GM20431 (cell line): ENCODE measurements at regions not wholly inside any gene's neighbourhood (a gene's known extent, or its start where the extent isn't known, plus 50 kb on each side); places are given as distances from the start of the nearest gene placed in this dataset.
"Not testable (repeated sequence)": the region's sequence is repeated elsewhere in the genome, so short reads cannot be mapped to it uniquely, and the experiment has no call there.

Experiments
- in situ Hi-C: fragments of 300-500 bp; cut with MseI, MboI; formaldehyde crosslinking; loops from one replicate; pipeline ENCODE4 v1.15.0; 2020; ENCODE audit warnings: low sequenced_read_pairs; ENCODE audit not compliant: unreplicated experiment

DNA sequence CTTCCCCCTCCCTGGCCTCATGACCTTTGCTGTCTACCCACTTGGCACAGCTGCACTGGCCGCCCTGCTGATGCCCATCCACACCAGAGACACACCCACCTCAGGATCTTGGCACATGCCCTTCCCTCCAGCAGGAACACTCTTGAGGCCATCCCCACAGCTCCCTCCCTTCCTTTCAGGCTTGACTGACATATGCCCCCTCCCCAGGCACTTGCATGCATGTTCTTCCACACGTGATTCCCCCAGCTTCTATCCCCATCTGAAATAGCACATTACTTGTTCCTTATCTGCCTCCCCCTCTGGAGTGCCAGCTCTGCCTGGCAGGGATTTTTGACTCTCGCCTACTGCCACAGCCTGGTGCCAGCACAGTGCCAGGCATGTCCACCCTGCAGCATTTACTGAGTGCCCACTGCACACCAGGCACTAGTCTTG, 98.5 kb upstream of the SLC25A33 start:
- in situ Hi-C loops, result no loop called here

DNA sequence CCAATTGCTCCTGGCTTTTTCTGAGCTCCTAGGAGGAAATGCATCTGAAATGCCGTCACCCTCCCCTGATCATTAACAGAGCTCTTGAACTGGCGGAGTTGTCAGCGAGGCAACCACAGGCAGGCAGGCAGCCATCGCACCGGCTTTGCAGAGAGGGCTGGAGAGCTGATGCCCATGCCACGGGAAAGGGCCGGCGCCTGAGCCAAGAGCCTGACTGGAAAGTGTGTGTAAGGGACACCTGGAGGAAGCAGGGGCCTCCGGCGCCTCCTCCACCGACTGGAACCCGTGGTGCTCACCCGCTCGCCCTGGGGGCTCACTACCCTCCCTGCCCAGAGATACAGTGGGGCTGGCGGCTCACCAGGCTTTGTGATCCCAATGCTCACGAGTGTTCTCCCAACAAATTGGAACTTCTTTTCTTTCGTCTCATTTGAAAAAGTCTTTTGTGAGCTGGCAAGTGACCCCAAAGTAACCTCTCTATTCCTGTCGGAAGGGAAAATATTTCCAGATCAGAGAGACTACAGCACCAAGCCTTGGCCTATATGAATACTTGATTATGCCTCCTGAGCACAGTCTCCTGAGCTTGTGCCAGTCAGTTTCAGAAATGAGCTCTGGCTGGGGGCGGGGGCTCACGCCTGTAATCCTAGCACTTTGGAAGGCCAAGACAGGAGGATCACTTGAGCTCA, 97.7 kb upstream of the SLC25A33 start:
- in situ Hi-C loops, result no loop called here

DNA sequence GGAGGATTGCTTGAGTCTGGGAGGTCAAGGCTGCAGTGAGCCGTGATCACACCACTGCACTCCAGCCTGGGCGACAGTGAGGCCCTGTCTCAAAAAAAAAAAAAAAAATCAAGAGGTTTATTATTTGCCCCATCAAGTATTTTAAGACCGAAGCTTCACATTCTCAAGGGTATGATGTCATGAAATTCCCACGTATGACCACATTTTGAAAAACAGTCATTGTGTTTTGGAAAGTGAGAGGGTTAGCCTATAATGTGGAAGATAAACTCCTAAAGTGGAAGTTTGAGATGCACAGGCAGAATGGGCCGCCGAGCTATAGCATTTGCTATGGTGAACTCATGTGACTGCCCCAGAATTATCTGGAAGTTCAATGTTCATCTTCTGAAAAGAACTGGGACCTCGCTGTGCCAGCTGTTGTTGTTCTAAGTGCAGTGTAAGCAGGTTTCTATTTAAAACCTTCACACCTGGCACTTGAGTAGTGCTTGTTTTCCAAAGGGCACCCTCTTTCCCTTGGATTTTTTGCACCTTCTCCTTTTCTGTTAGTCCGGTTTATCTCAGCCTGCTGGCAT, 96.9 kb upstream of the SLC25A33 start:
- in situ Hi-C loops, result no loop called here

DNA sequence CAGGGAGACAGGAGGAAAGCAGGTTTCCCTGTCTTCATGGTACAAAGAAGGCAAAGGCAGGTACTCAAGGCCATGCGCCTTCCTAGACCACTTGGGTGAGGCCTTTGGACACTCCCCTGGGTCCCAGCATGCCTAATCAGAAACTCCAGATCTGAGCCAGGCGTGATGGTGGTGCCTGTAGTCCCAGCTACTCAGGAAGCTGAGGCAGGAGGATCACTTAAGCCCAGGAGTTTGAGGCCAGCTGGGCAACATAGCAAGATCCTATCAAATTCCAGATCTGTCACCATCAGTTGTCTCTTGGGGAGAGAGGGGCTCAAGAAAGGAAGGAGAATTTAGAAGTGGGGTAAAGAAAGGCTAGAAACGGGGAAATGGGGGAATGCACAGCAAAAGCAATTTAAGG, 96.3 kb upstream of the SLC25A33 start:
- in situ Hi-C loops, result no loop called here

DNA sequence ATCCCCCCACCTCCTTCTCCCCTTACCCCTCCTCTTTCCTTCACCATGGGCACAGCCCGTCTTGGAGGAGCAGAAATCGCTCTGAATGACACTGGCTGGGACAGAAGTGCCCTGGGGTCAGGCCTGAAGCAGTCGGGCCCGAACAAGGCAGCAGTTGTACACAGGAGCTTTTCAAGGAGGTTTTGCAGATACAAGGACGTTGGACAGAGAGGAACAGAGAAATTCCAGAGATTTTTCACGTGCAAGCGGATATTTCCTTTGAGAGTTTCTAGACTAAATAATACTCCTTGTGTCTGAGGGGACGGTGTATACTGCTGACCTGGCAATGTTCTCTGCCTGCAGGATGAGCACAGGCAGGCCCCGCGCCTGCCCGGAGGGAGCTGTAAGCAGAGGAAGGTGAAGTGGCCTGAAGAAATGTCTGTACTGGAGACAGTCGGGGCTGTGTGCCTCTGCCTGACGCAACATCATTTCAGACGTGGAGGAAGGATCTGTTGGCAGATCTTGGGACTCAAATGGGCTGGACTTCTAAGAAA, 95.3 kb upstream of the SLC25A33 start:
- in situ Hi-C loops, result no loop called here

DNA sequence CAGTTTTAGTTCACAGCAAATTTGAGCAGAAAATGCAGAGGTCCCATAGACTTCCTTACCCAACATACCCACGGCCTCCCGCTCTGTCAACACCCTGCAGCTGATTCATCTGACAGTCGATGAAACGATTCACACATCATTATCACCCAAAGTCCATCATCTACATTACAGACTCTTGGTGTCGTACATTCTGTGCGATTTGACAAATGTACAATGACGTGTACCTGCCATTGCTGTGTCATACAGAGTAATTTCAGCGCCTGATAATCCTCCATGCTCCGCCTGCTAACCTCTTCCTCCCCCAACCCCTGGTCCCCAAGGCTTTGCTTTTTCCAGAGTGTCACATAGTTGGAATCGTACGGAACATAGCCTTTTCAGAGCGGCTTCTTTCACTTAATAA, 94.7 kb upstream of the SLC25A33 start:
- in situ Hi-C loops, result no loop called here

DNA sequence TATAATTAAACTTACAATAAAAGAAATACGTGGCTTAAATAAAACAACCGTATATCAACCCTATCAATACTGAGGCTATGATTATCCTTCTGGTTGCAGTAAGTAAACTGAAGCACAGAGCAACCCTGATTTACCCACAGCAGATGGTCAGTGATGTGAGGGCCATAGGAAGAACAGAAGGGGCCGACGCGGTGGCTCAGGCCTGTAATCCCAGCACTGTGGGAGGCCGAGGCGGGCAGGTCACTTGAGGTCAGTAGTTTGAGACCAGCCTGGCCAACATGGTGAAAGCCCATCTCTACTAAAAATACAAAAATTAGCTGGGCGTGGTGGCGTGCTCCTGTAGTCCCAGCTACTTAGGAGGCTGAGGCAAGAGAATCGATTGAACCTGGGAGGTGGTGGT, 94.2 kb upstream of the SLC25A33 start:
- in situ Hi-C loops, result not testable (repeated sequence)

DNA sequence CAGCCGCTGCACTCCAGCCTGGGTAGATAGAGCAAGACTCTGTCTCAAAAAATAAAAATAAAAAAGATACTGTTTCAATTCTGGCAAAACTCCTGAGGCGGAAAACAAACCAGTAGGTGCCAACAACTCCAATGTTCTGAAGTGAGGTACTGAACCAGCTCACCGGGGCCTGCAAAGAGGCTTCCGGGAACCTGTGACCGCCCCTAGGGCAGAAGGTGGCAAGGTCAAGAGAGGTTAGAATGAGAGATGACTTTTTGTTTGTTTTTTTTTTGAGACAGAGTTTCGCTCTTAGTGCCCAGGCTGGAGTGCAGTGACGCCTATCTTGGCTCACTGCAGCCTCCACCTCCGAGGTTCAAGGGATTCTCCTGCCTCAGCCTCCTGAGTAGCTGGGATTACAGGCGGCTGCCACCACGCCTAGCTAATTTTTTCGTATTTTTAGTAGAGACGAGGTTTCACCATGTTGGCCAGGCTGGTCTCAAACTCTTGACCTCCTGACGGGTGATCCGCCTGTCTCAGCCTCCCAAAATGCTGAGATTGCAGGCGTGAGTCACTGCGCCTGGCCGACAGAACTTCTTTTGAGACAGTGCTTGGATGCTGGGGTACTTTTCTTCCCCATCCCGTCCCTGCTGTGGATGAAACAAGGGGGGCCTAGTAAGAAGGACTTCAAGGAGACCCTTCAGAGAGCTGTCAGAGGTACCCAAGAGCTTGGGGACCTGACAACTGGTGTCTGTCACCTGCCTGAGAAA, 91.9 kb upstream of the SLC25A33 start:
- in situ Hi-C loops, result no loop called here

DNA sequence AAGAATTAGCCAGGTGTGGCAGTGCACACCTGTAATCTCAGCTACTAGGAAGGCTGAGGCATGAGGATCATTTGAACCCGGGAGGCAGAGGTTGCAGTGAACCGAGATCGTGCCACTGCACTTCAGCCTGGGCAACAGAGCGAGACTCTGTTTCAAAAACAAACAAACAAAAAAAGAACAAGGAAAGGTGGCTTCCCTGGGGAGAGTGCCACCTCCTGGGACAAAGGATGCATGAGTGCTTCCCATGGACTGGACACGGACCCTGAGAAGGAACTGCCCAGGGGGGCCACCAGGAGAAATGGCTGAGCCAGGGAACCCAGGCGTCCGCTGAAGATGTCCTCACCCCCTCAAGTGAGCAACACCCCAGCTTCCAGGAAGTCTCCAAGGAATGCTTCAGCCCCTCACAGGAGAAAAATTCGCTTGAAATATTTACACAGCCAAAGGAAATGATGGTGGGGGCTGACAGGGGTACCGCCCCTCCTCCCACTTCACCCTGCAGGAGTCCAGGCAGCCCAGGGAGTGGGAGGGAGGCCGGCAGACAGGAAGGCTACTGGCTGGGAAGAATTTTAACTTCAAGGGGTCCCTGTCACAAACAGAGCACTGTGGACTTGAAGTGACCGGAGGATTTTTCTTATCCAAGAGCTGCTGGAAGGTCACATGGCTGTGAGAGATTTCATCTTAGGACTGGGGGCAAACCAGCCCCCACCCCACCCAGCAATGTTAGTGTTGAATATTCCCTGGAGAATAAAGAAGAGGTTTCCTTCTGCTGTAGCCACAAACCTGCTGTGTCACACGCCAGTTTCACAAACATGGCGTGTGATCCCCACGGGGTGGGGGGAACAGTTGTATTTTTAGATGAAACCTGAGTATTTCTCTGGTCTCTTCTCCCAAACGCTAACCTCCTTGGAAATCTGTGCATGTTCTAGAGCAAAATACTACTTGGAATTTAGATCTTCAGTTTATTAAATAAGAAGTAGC, 90.8 kb upstream of the SLC25A33 start:
- in situ Hi-C loops, result no loop called here

DNA sequence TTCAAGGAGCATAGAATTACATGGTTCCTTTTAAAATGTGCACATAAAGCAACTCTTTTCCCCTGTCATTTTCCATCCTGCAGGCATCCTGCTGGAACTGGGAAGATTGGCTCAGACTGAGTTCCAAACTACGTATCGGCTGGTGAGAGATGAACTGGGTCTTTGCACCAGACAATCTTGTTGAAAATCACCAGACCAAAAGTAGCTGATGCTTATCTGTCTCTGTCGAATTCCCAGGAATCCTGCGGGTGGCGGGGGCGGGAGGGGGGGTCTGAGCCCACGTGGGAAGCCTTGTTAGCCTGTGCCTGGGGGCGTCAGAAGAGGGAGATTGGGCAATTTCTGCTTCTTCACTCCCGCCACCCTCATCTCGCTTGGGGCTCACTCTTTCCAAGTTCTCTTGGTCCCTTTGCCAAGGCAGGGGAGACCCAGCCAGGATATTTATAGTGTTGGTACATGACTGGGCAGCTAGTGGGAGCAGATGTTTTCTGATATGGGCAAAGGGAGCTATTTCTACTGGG, 90.1 kb upstream of the SLC25A33 start:
- in situ Hi-C loops, result no loop called here

DNA sequence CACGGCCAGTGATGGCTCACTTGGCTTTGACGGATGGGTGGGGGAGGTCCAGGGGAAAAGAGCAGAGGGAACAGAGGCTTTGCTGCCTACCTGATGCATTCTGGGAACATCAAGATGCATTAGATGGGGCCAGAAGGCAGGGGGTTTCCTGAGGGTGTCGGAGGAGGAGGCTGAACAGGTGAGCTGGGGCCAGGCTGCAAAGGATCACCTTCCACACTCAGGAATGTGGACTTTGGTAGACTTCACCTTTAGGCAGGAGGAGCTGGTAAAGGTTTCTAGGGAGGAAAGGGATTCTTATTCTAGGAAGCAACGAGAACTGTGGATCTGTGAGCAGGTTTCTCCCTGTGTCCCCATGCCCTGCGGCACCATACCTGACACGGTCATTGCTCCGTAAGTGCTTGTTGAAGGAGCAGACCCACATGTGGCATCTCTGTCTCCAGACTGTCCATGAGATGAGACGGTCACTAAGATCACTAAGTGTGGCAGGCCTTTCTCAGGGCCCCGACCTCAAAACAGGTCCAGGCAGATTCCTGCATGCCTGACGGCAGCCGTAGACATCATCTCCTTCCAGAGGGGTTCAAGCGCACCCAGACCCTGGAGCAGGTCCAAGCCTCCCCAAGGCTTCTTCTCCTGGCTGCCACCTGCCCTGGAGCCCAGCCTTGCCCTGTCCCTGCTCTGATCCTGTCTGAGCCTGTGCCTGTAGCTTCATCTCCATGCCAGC, 89.1 kb upstream of the SLC25A33 start:
- in situ Hi-C loops, result loop anchor here (10.0 to 25.0 kb wide), 2 partner anchors 155 to 338 kb away; partner anchors contain the start of gene SPSB1

DNA sequence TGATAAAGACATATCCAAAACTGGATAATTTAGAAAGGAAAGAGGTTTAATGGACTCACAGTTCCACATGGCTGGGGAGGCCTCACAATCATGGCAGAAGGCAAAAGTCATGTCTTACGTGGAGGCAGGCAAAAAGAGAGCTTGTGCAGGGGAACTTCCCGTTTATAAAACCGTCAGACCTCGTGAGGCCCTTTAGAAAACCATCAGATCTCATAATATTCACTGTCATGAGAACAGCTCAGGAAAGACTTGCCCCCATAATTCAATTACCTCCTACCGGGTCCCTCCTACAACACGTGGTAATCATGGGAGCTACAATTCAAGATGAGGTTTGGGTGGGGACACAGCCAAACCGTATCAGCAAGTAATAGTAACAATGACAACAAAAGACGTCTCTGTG, 88.2 kb upstream of the SLC25A33 start:
- in situ Hi-C loops, result loop anchor here (10.0 to 25.0 kb wide), 2 partner anchors 156 to 339 kb away; partner anchors contain the start of gene SPSB1

DNA sequence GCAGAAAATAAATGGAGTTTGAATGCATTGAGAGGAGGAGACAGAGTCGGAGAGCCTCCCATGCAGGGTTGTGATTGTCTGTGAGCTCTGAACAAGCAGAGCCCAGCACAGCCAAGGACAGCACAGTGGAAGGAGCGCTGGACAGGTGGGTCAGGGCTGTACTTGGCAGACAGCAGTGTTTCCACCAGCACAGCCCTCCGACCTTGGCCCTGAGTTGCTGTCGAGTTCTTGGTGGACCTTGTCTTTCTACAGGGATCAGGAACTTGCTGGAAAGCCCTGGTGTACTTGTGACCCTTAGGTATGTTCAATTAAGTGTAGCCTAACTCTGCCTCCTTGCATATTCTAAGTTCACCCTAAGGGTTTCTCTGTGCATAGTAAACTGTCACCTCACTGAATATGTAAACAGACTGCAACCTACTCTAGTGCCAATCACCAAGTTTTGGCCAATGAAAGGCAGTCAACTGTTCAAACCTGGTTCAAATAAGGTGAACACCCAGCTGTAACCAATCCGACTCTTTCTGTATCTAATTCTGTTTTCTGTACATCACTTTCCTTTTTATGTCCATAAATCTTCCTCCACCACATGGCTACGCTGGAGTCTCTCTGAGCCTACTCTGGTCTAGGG, 86.6 kb upstream of the SLC25A33 start:
- in situ Hi-C loops, result loop anchor here (10.0 to 25.0 kb wide), 2 partner anchors 158 to 340 kb away; partner anchors contain the start of gene SPSB1

DNA sequence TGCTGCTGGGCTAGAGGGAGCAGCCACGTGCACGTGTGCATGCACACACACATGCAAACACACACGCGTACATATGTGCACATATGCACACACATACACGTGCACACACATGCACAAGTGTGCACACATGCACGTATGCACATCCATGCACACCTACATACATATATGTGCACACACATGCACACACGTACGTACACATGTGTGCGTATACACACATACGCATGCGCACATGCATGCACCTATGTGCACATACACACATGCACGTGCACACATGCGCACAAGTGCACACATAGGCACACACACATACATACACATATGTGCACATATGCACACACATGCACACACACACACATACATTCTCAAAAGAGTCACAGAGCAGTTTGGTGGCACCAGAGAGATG, 85.9 kb upstream of the SLC25A33 start:
- in situ Hi-C loops, result loop anchor here (10.0 to 25.0 kb wide), 2 partner anchors 159 to 341 kb away; partner anchors contain the start of gene SPSB1

DNA sequence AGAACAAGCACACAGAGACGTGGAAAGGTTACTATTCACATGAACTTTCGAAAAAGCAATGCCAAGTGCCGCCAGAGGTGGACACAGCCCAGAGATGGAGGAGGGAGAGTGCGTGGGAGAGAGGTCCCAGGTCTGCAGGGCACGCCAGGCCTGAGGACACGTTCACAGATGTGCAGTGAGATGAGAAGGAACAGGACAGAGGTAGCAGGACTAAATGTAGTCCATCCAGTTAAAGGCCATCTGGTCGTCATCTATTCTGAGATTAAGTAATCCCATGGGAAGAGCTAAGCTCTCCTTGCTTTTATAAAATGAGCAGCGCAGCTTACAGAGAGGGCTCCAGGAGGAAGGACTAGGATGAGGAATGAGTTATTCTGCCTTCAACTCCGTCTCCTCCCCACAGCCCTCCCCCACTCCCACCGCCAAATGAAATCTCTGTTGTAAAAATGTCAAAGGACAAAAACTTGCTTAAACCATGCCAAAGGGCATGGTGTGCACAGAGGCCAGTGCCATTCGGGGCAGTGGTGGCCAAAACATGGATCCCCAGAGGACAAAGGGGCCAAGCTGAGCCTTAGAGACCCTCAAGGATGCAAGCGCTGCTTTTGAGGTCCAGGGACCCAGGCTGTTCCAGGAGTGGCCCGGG, 85.4 kb upstream of the SLC25A33 start:
- in situ Hi-C loops, result loop anchor here (10.0 to 25.0 kb wide), 2 partner anchors 159 to 342 kb away; partner anchors contain the start of gene SPSB1

DNA sequence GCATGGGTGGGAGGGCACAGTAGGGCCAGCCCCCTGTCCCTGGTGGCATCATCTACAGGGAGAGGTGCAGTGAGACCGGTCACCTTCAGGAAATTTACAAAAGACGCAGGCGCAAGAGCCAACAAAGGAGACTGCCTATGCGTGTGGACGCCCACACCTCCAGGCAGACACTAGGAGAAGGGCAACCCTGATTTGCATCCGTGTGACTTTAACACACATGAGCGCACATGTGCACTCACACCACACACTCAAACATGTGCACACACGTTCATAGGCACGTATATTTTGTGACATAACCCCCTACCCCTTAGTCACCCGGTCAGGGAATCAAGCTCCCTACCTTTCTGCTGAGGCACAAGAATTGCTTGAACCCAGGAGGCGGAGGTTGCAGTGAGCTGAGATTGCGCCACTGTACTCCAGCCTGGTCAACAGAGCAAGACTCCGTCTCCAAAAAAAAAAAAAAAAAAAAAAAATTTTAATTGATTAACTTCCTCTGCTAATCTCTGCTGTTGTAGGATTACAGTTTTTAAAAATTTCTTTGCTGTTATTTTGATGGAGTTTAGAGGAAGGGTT, 84.7 kb upstream of the SLC25A33 start:
- in situ Hi-C loops, result loop anchor here (10.0 to 25.0 kb wide), 2 partner anchors 160 to 342 kb away; partner anchors contain the start of gene SPSB1

DNA sequence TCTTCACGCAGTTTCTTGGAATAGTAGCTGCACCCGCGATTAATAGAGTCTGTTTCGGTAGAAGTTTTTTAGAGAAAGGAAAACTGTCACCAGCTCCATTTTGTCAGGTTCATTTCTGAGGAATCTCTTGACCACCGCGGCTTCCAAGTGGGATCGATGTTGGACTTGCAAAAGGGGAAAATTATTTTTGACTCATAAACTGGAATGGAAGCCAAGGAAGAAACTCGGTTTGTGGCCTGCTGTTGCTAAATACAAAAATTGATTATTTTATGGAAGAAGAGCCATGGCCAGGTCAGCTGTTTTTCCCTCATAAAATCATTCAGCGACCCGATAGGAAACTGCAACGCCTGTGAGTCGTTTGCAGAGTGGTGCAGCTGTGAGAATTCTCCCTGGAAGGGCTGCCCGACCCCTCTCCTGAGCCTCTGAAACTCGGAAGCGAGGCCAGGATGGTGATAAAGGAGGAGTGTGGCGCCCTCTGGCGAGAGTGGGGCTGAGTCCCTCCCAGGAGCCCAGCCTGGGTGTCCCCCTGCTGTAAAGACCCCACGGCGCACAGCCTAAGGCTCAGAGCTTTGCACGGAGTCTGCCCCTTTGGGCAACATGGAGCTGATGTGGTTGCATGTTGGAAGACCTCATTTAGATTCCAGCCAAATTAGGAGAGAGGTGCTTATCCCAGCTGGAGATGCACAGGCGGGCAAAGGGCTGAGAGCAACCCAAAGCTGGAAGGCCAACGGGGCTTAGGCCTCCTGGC, 83.6 kb upstream of the SLC25A33 start:
- in situ Hi-C loops, result loop anchor here (10.0 to 25.0 kb wide), 2 partner anchors 161 to 343 kb away; partner anchors contain the start of gene SPSB1
